ENCODE measurements at regions not wholly inside any gene's neighbourhood (a gene's known extent, or its start where the extent isn't known, plus 50 kb on each side); places are given as distances from the start of the nearest gene placed in this dataset.

- no peak overlapping the region for H3K9ac ChIP-seq (ENCODE audit: low read length)
- no peak overlapping the region for H2AFZ ChIP-seq (ENCODE audit: low read length)
- H3K36me3 ChIP-seq (replicated peaks; ENCODE audit: insufficient read depth, low read length), result no peaks in the 10 kb centered on the region
- no peaks in the 10 kb centered on the region for H3K9me2 ChIP-seq (replicated peaks; ENCODE audit: insufficient read depth, low read length)
- H3K27ac ChIP-seq (ENCODE audit: low read length), result no peak overlapping the region
- no peak overlapping the region for H3K4me2 ChIP-seq (ENCODE audit: low read depth, low read length)
- no peaks in the 10 kb centered on the region for H3F3A ChIP-seq (ENCODE audit: insufficient read depth, low read length)
- no peaks in the 10 kb centered on the region for H4K20me1 ChIP-seq (ENCODE audit: insufficient read depth, low read length)
- no peaks in the 10 kb centered on the region for H3K4me1 ChIP-seq (ENCODE audit: low read length)
- TF ChIP-seq EZH2 (optimal IDR thresholded peaks at IDR 0.05; ENCODE audit: low read depth, low read length), result no peak
- H3K79me2 ChIP-seq (ENCODE audit: low read length), result no peaks in the 10 kb centered on the region
- no peak for DNase-seq
- peaks cover 3% of the 10 kb centered on the region; the same call in 1 of the 2 replicates for H3K9me3 ChIP-seq (replicated peaks; ENCODE audit: insufficient read depth, low read length)
- H3K27me3 ChIP-seq (replicated peaks; ENCODE audit: insufficient read depth, low read length), result no peaks in the 10 kb centered on the region
- no peak overlapping the region for H3K4me3 ChIP-seq (ENCODE audit: low read length)
Observed at GRCh38 chr5:2546938-2547337, 204.5 kb downstream of the IRX2 start.

- Histone ChIP-seq H4K20me1 (ENCODE audit: insufficient read depth, low read length) (no peaks in the 10 kb centered on the region), H3K4me1 (ENCODE audit: low read length) (no peaks in the 10 kb centered on the region), H3K9me3 (replicated peaks; ENCODE audit: insufficient read depth, low read length) (peaks cover 3% of the 10 kb centered on the region; the same call in 1 of the 2 replicates), H3K27me3 (replicated peaks; ENCODE audit: insufficient read depth, low read length) (no peaks in the 10 kb centered on the region), H3K27ac (ENCODE audit: low read length) (no peak overlapping the region), H3F3A (ENCODE audit: insufficient read depth, low read length) (no peaks in the 10 kb centered on the region), H3K79me2 (ENCODE audit: low read length) (no peaks in the 10 kb centered on the region), H3K9ac (ENCODE audit: low read length) (no peak overlapping the region), H3K4me2 (ENCODE audit: low read depth, low read length) (no peak overlapping the region), H2AFZ (ENCODE audit: low read length) (no peak overlapping the region), H3K9me2 (replicated peaks; ENCODE audit: insufficient read depth, low read length) (no peaks in the 10 kb centered on the region), H3K4me3 (ENCODE audit: low read length) (no peak overlapping the region), H3K36me3 (replicated peaks; ENCODE audit: insufficient read depth, low read length) (no peaks in the 10 kb centered on the region)
- TF ChIP-seq CTCF (IDR thresholded peaks at IDR 0.05; ENCODE audit: low read length) (no peak), EZH2 (optimal IDR thresholded peaks at IDR 0.05; ENCODE audit: low read depth, low read length) (no peak), EZH2phosphoT487 (IDR thresholded peaks at IDR 0.05; ENCODE audit: low read length) (no peak)
- DNase-seq, result no peak
Observed at GRCh38 chr5:2544003-2544402, 207.5 kb downstream of the IRX2 start.

- Histone ChIP-seq H3K4me1 (ENCODE audit: low read length) (no peaks in the 10 kb centered on the region), H3K36me3 (replicated peaks; ENCODE audit: insufficient read depth, low read length) (no peaks in the 10 kb centered on the region), H3K79me2 (ENCODE audit: low read length) (no peaks in the 10 kb centered on the region), H3K9me2 (replicated peaks; ENCODE audit: insufficient read depth, low read length) (no peaks in the 10 kb centered on the region), H3K4me2 (ENCODE audit: low read depth, low read length) (no peak overlapping the region), H3K27ac (ENCODE audit: low read length) (no peak overlapping the region), H4K20me1 (ENCODE audit: insufficient read depth, low read length) (no peaks in the 10 kb centered on the region), H3K4me3 (ENCODE audit: low read length) (no peak overlapping the region), H3K9ac (ENCODE audit: low read length) (no peak overlapping the region), H2AFZ (ENCODE audit: low read length) (no peak overlapping the region), H3K27me3 (replicated peaks; ENCODE audit: insufficient read depth, low read length) (no peaks in the 10 kb centered on the region), H3F3A (ENCODE audit: insufficient read depth, low read length) (no peaks in the 10 kb centered on the region), H3K9me3 (replicated peaks; ENCODE audit: insufficient read depth, low read length) (peaks cover 3% of the 10 kb centered on the region; the same call in 1 of the 2 replicates)
- no peak for DNase-seq
- TF ChIP-seq EZH2phosphoT487 (IDR thresholded peaks at IDR 0.05; ENCODE audit: low read length), result no peak
- no peak for TF ChIP-seq EZH2 (optimal IDR thresholded peaks at IDR 0.05; ENCODE audit: low read depth, low read length)
Observed at GRCh38 chr5:2542821-2543220, 208.7 kb downstream of the IRX2 start.

DNA sequence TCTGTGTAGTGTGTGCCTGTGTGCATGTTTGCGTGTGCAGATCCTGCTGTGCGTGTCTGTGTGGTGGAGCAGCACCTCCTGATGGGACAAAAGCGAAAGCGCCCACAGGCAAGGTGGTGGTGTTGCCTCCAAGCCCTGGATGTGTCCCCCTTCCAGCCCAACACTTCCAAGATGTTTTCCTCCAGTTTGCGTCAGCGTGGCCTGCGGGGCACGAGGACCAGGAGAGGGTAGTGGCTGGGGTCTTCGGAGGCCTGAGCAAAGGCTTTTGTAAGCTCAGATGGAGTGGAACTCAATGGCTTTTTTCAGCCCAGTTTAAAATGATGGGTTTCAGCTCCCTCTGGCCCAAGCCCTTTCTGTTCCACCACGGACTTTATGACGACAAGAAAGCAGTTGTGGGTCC is 209.5 kb downstream of the IRX2 start:
- H3K9me3 ChIP-seq (replicated peaks; ENCODE audit: insufficient read depth, low read length), result peaks cover 3% of the 10 kb centered on the region; the same call in 1 of the 2 replicates

More for the DNA sequence above, 209.5 kb downstream of the IRX2 start:
- Histone ChIP-seq H3K4me2 (ENCODE audit: low read depth, low read length) (no peak overlapping the region), H3K27me3 (replicated peaks; ENCODE audit: insufficient read depth, low read length) (no peaks in the 10 kb centered on the region), H3F3A (ENCODE audit: insufficient read depth, low read length) (no peaks in the 10 kb centered on the region), H3K4me1 (ENCODE audit: low read length) (no peaks in the 10 kb centered on the region), H2AFZ (ENCODE audit: low read length) (no peak overlapping the region), H3K9me2 (replicated peaks; ENCODE audit: insufficient read depth, low read length) (no peaks in the 10 kb centered on the region), H4K20me1 (ENCODE audit: insufficient read depth, low read length) (no peaks in the 10 kb centered on the region), H3K9ac (ENCODE audit: low read length) (no peak overlapping the region), H3K27ac (ENCODE audit: low read length) (no peak overlapping the region), H3K4me3 (ENCODE audit: low read length) (no peak overlapping the region), H3K36me3 (replicated peaks; ENCODE audit: insufficient read depth, low read length) (no peaks in the 10 kb centered on the region), H3K79me2 (ENCODE audit: low read length) (no peaks in the 10 kb centered on the region)
- no peak for TF ChIP-seq EZH2 (optimal IDR thresholded peaks at IDR 0.05; ENCODE audit: low read depth, low read length)
- no peak for TF ChIP-seq EZH2phosphoT487 (IDR thresholded peaks at IDR 0.05; ENCODE audit: low read length)
- TF ChIP-seq CTCF (IDR thresholded peaks at IDR 0.05; ENCODE audit: low read length), result no peak
- DNase-seq, result no peak
